Stomach (tissue), 8 donors: ENCODE measurements at regions not wholly inside any gene's neighbourhood (a gene's known extent, or its start where the extent isn't known, plus 50 kb on each side); places are given as distances from the start of the nearest gene placed in this dataset.

Experiments
- DNase-seq, 2 donors: peaks; one replicate each; pipeline versions ENCODE4 v3.0.0 to v3.0.0-alpha.2; 2013 to 2019
- H3K27ac ChIP-seq, 5 donors: fragments of 200-600 bp in 4 of 5; sonication (generic) in 4 of 5; one replicate each; pipeline ENCODE4 v1.5.1; 2013 to 2019; ENCODE audit warnings: mild to moderate bottlenecking in 1 of 5, moderate library complexity in 1 of 5
- H3K27me3 ChIP-seq, 3 donors: fragments of 200-600 bp; sonication (generic); one replicate each; pipeline ENCODE4 v1.5.1; 2017 to 2019; ENCODE audit warnings: mixed run types in 1 of 3
- H3K36me3 ChIP-seq, 4 donors: fragments of 200-600 bp; sonication (generic); 1 replicate in 3 of 4; 2 replicates in 1 of 4; pipeline ENCODE4 v1.5.1; 2016 to 2019
- H3K4me1 ChIP-seq, 4 donors: fragments of 200-600 bp; sonication (generic); one replicate each; pipeline ENCODE4 v1.5.1; 2016 to 2019
- H3K4me3 ChIP-seq, 4 donors: fragments of 200-600 bp; sonication (generic) in 3 of 4; one replicate each; pipeline ENCODE4 v1.5.1; 2016 to 2019; ENCODE audit warnings: mild to moderate bottlenecking in 1 of 4
- H3K9me3 ChIP-seq, 4 donors: fragments of 200-600 bp; sonication (generic); one replicate each; pipeline ENCODE4 v1.5.1; 2016 to 2019
- CTCF ChIP-seq, 7 experiments: fragments of 450-650 bp in 4 of 7; fragments of 200-600 bp in 3 of 7; sonication (generic) in 3 of 7; IDR thresholded peaks; one replicate each; pipeline ENCODE4 v1.5.1; 2016 to 2019; ENCODE audit warnings: antibody characterized with exemption in 7 of 7, control low read depth in 2 of 7, mild to moderate bottlenecking in 1 of 7
- EP300 ChIP-seq: sonication (generic); formaldehyde crosslinking; IDR thresholded peaks from one replicate; pipeline ENCODE4 v1.6.1; 2017; ENCODE audit warnings: antibody characterized with exemption
- POLR2A ChIP-seq, 4 donors: fragments of 450-650 bp; IDR thresholded peaks; one replicate each; pipeline ENCODE4 v1.6.1; 2016; ENCODE audit warnings: antibody characterized with exemption in 4 of 4, control low read depth in 2 of 4, mild to moderate bottlenecking in 1 of 4, moderate library complexity in 1 of 4
- POLR2AphosphoS5 ChIP-seq, 3 donors: sonication (generic); formaldehyde crosslinking; IDR thresholded peaks; one replicate each; pipeline ENCODE4 v1.6.1; 2016; ENCODE audit warnings: antibody characterized with exemption in 3 of 3
- WGBS, 5 donors: extraction: QIAGEN DNeasy Blood & Tissue Kit in 3 of 5; methylation state at CpG; one replicate each; pipeline versions ENCODE4 v1.1.5 to v1.1.7; 2013 to 2018; 5-methylcytosine and 5-hydroxymethylcytosine counted together
- intact Hi-C: fragments of 100-400 bp; cut with DNase I; formaldehyde crosslinking; loops from one replicate; pipeline ENCODE4 v1.15.1; 2023; ENCODE audit warnings: low total_unique reads
- donor health status: healthy with polysubstance abuse.
- donor health status: Bipolar disorder and iron deficiency.
- donor health status: healthy.

- no peaks in the 10 kb centered on the region for H3K36me3 ChIP-seq
- no peak for TF ChIP-seq POLR2AphosphoS5 (IDR thresholded peaks at IDR 0.05)
- no peak for TF ChIP-seq CTCF (IDR thresholded peaks at IDR 0.05)
- TF ChIP-seq POLR2A (IDR thresholded peaks at IDR 0.05), result no peak
- TF ChIP-seq EP300, result no peak
- 61 to 83% (median 74%) methylated on average over 1 of the region's 1 CpG for WGBS, 5 donors
- H3K4me3 ChIP-seq, result no peak overlapping the region
- H3K27me3 ChIP-seq, result no peaks in the 10 kb centered on the region
- no peak overlapping the region for H3K27ac ChIP-seq
- no peak for DNase-seq
- no peaks in the 10 kb centered on the region for H3K4me1 ChIP-seq
- H3K9me3 ChIP-seq, result no peaks in the 10 kb centered on the region
- intact Hi-C loops, result no loop called here
Observed at GRCh38 chr2:145460112-145460511, 940.2 kb upstream of the ZEB2 start.

- no peak for TF ChIP-seq POLR2A (IDR thresholded peaks at IDR 0.05)
- TF ChIP-seq CTCF (IDR thresholded peaks at IDR 0.05), result no peak
- TF ChIP-seq POLR2AphosphoS5 (IDR thresholded peaks at IDR 0.05), result no peak
- TF ChIP-seq EP300, result no peak
- Histone ChIP-seq H3K27me3 (no peaks in the 10 kb centered on the region), H3K27ac (no peak overlapping the region), H3K4me1 (no peaks in the 10 kb centered on the region), H3K4me3 (no peak overlapping the region), H3K36me3 (no peaks in the 10 kb centered on the region), H3K9me3 (no peaks in the 10 kb centered on the region)
- intact Hi-C loops, result no loop called here
- peak in 1 of 2 donors; percentile 66 for DNase-seq
- WGBS, 5 donors, result 33 to 59% (median 45%) methylated on average over 9 of the region's 9 CpGs
Observed at GRCh38 chr2:145431181-145431951, 911.4 kb upstream of the ZEB2 start.

GRCh38 chr2:145423809-145424208 lies 903.9 kb upstream of the ZEB2 start:
- Histone ChIP-seq H3K4me3 (no peak overlapping the region), H3K27me3 (no peaks in the 10 kb centered on the region), H3K4me1 (no peaks in the 10 kb centered on the region), H3K36me3 (no peaks in the 10 kb centered on the region), H3K9me3 (peaks cover 3 to 21% (median 13%) of the 10 kb centered on the region in 4 donors), H3K27ac (no peak overlapping the region)
- intact Hi-C loops, result no loop called here
- WGBS, 5 donors, result 89 to 98% (median 98%) methylated on average over 1 of the region's 1 CpG
- TF ChIP-seq POLR2A (IDR thresholded peaks at IDR 0.05) (no peak), POLR2AphosphoS5 (IDR thresholded peaks at IDR 0.05) (no peak), CTCF (IDR thresholded peaks at IDR 0.05) (no peak), EP300 (no peak)
- no peak for DNase-seq

GRCh38 chr2:145422576-145422975 lies 902.7 kb upstream of the ZEB2 start:
- intact Hi-C loops, result no loop called here
- 85 to 100% (median 93%) methylated on average over 1 of the region's 1 CpG for WGBS, 5 donors

More at GRCh38 chr2:145422576-145422975, 902.7 kb upstream of the ZEB2 start:
- no peak for DNase-seq
- Histone ChIP-seq H3K36me3 (no peaks in the 10 kb centered on the region), H3K27ac (no peak overlapping the region), H3K4me1 (no peaks in the 10 kb centered on the region), H3K27me3 (no peaks in the 10 kb centered on the region), H3K4me3 (no peak overlapping the region), H3K9me3 (peaks cover 3 to 21% (median 13%) of the 10 kb centered on the region in 4 donors)
- TF ChIP-seq EP300, result no peak
- no peak for TF ChIP-seq POLR2A (IDR thresholded peaks at IDR 0.05)
- no peak for TF ChIP-seq CTCF (IDR thresholded peaks at IDR 0.05)
- no peak for TF ChIP-seq POLR2AphosphoS5 (IDR thresholded peaks at IDR 0.05)
